NCI-H526 treated with DMSO at 0.1 percent for 48 hours (cell line): ENCODE measurements at regions not wholly inside any gene's neighbourhood (a gene's known extent, or its start where the extent isn't known, plus 50 kb on each side); places are given as distances from the start of the nearest gene placed in this dataset.

ENCODE experiments used
- DNase-seq: peaks from one replicate; lab custom pipeline; 2025; lab: John Stamatoyannopoulos, UW

- DNase-seq: no peak
Measured at GRCh38 chr1:221916176-221916575, 174.3 kb upstream of the DUSP10 start.

DNA sequence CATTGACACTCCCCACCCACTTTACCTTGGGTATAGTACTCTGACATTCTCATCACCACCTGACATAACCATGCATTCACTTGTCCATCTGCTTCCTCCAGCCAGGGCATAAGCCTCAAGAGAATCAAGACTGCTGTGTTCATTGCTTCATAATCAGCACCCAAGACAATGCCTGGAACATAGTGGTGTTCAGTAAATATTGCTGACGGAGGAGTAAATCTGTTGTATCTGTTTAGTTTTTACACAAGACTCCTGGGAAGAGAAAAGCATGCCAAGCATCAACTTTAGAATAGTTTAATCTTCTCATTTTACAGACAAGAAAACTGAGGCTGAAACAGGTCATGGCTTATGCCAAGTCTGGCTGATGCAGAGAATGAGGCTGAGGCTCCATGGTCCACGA is 173.9 kb upstream of the DUSP10 start:
- no peak for DNase-seq

DNA sequence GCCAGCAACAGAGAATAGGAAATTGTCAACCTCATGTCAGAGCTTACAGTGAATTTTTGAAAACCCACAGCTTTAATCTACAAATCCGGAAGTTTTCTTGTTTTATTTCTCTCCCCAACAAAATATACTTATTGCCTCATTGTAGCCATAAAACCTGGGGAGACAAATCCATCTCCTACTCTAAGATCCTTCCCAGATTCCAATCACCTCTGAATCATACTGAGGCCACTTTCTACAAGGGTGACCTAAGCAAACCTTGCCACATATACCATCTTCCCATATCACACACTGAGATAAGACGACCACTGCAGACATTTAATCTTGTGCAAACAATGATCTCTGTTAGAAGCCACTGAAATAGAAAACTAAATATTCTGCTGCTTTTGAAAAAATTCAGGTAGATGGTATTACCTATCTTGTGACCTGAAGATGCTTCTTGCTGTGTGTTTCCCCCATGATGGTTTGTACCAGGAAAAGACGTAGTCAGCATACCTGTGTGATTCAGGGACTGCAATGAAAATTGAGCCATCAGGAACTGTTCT is 171.5 kb upstream of the DUSP10 start:
- DNase-seq: no peak

- DNase-seq: no peak
Measured at GRCh38 chr1:221912230-221912629, 170.3 kb upstream of the DUSP10 start.

DNA sequence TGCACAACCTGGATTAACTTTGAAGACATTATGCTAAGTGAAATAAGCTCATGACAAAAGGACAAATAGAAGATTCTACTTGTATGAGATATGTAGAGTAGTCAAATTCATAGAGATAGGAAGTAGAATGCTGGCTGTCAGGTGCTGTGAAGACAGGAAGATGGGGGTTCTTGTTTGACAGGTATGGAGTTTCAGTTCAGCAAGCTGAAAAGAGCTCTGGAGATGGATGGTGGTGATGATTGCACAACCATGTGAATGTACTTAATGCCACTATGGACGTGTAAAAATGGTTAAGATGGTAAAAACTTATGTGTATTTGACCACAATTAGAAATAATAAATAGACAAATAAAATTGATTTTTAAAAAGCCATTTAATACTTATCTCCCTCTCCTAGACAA is 169.8 kb upstream of the DUSP10 start:
- DNase-seq: no peak

DNA sequence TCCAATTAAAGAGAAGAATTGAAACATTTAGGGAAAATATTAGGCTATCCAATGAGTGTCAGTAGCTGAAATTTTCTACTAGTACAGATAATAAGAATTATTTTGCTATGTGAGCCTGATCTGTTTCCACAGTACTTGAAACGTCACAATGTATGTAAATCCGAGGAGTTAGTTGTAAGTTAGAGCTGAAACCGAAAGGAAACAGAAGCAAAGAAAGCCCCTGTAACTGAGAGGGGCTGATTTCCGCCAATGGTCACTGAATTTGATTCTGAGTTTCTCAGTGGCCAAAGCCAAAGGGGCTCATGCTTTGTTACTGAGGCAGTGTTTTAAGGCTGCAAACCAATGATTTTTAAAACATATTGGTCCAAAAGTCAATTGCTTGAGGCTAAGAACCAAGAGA is 168.3 kb upstream of the DUSP10 start:
- no peak for DNase-seq

GRCh38 chr1:221908573-221908972 is 166.7 kb upstream of the DUSP10 start:
- no peak for DNase-seq

DNA sequence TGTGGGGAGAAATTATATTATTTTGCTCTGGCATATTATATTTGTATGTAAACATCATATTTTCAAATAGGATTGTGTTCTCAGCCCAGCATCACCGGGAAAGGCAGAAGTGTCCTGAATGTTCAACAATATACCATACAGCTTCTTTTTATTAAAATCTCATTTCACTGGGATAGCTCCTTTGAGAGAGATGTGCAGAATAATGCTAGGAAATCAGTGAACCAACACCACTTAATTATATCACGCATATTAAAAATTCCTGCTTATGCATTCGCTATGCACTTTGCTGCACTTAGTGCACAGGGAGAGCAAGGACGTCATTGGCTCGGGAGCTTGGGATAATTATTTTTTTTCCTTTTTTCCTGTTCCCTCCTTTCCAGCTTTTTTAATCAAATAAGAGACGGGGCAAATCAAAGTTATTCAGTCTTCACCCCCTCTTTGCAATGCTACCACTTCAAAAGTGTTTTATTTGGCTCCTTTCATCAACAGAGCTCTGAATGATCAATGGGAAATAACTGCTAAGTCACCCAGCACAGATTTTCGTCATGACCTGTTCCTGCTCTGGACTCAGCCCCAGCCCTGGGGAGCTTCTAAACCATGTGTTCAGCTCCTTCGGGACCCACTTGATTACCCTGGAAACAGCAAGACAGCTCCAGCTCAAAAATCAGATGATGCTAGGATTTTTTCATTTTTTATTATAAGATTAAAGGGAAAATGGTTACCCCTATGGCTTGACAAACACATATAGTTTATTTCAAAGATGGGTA is 165.5 kb upstream of the DUSP10 start:
- no peak for DNase-seq

DNA sequence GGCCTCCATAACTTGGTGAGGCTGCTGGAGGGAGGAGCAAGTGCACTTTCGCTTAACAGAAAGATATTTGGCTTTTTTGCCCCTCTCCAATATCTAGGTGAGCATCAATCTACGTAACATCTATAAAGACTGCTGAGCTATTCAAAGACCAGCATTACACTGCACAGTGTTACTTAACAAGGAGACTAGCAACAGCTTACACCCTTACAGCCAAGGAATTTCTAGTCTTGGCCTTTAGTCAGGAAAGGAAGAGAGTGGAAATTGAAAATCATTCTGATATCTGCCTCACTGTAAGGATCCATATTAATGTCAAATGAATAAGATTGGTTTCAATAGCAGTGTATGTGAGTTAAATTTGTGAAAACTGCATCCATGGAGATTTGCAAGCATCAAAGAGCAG is 163.9 kb upstream of the DUSP10 start:
- DNase-seq: no peak

GRCh38 chr1:221904319-221904718 is 162.4 kb upstream of the DUSP10 start:
- no peak for DNase-seq

DNA sequence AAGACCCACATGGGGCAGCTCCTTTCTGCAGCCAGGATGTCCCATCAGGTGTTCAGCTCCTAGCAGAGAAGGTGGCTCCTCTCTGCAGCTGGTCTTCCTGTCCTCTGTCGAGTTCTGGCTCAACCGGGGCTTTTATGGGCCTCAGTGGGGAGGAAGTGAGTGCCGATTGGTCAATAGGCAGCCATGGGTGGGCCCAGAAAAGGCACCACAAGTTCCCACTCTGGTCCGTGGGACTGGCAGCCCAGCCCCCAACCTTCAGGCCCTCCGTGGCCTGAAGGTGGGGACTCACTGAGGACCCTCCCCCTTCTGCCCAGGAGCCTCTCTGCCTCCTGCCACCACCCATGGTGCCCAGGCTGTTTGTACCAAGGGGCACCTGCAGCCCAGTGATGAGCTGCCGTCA is 161.7 kb upstream of the DUSP10 start:
- DNase-seq: no peak

DNA sequence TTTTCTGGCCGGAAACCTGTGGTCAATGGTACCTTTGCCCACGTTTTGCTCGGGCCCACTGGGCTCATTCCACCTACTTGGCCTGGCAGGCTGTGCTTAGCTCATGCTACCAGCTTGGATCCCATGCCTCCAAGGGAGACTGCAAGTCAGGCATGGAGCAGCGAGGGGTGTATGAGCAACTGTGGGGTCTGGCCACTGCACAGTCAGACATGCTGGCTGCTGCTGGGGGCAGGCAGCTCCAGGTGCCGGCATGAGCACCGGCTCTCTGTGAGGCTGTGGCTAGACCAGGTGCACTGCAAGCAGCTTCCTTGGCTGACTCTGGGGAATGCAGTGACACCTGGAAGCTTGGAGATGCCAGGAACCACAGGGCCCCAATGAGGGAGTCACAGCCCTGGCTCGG is 161.1 kb upstream of the DUSP10 start:
- no peak for DNase-seq

- DNase-seq: no peak
Measured at GRCh38 chr1:221900678-221901077, 158.8 kb upstream of the DUSP10 start.

GRCh38 chr1:221897321-221897721 is 155.4 kb upstream of the DUSP10 start:
- no peak for DNase-seq

GRCh38 chr1:221892301-221892830 is 150.5 kb upstream of the DUSP10 start:
- DNase-seq: no peak

DNA sequence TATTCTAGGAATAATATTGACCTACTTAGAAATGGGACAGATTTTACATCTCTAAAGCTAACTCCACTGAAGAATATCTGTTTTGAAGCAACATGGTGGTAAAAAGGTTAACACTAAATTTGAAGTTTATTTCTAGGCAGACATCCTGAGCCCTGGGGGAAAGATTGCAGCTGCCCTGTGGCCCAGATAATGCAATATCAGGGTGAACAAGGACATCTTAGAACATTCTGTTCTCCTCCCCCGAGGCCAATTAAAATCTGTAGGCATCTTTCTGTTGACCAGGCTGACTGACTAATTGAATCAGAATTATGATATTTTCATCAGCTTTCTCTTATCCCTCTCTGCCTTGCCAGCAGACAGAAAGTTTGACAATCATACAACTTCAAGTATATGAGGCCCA is 149.8 kb upstream of the DUSP10 start:
- no peak for DNase-seq

DNA sequence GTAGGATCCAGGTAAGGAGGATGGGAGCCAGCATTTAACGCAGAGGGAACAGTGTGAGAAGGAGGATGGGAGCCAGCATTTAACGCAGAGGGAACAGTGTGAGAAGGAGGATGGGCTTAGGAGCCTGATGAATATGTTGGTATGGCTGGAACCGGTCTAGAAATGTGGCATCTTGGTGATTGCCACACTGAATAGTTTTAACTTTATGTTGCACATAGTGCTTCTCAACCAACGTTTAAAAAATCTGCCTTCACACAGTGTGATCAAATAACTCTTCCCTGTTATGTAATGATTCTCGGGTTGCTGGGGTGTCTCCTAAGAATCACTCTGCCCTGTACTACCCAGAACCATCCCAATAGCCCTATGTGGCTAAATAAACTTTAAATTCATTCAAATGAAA is 146.9 kb upstream of the DUSP10 start:
- DNase-seq: no peak

- no peak for DNase-seq
Measured at GRCh38 chr1:221888218-221888617, 146.3 kb upstream of the DUSP10 start.

- no peak for DNase-seq
Measured at GRCh38 chr1:221887758-221888157, 145.9 kb upstream of the DUSP10 start.

- no peak for DNase-seq
Measured at GRCh38 chr1:221887415-221887746, 145.5 kb upstream of the DUSP10 start.

DNA sequence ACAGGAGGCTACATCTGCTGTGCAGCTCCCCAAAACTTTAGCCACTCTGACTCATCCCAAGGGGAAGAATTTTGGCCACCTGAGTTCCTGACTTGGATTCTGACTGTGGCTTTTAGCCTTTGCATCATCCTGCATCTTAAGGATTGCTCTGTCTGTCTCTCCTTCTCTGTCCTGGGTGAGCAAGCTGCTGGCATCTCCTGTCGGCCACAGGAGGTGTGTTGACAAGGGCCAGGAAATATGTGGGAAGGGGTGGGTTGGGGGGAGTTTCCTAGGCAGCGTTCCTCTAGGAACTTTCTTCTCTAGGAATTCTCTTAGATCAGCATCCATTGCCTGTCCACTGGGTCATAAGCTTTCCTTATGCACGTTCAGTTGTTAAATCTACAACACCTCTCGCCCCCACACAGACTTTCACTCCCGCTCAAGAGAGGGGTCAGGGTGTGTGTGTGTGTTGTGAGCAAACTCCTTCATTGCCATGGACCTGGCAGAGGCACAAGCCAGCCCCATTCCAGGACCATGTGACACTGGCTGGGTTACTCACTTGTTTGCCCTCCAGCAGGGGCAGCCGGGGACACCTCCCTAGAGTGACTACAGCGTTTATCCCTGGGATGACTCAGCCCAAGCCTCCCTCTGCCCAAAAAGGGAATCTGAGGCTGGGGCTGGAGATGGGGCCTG is 145.0 kb upstream of the DUSP10 start:
- DNase-seq: no peak

- DNase-seq: no peak
Measured at GRCh38 chr1:221886311-221886710, 144.4 kb upstream of the DUSP10 start.

DNA sequence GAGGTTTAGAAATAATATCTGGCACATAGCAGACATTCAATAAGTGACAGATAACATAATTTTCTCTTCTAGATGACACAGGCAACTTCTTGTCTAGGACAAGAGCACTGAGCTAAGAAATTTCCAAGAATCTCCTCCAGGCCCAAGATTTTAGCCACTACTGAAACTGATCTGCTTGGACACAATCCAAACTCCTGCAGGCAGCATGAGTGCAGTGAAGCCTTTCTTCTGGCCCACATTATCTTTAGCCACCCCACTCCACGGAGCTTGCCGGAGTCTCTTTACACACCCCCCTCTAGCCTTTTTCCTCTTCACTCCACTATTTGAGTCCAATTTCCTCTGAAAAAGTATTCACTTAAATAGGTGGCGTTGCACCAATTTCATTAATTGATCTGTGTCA is 142.9 kb upstream of the DUSP10 start:
- no peak for DNase-seq
